ENCODE measurements at regions not wholly inside any gene's neighbourhood (a gene's known extent, or its start where the extent isn't known, plus 50 kb on each side); places are given as distances from the start of the nearest gene placed in this dataset.

DNA sequence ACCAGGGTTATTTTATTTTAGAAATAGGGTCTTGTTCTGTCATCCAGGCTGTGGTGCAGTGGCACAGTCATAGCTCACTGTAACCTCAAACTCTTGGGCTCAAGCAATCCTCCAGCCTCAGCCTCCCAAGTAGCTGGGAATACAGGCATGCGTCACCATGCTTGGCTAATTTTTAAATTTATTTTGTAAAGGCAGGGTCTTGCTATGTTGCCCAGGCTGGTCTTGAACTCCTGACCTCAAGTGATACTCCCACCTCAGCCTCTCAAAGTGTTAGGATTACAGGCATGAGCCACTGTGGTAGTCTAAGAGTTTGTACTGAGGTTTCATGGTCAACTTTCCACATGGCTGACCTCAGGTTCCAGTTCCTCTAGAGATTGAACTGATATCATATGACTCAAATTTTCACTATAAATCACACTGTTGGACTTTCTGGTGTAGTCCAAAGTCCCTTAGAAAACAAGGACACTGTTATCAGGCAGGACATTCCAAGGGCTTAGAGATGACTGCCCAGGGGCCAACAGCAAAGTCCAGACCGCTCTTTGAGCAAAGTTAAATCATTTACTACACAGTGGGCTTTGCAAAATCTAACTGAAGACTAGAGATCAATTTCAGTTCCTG is 82.0 kb upstream of the MEX3C start:
- Mint-ChIP-seq H3K4me3 (no peak overlapping the region), H3K27ac (no peak overlapping the region), H3K27me3 (no peaks in the 10 kb centered on the region), H3K4me1 (no peaks in the 10 kb centered on the region), H3K36me3 (ENCODE audit: low read depth) (no peaks in the 10 kb centered on the region)
- ATAC-seq (no peak), DNase-seq (no peak)
- no peaks in the 10 kb centered on the region for H3K9me3 ChIP-seq (ENCODE audit: control insufficient read depth, low read length, poor library complexity, severe bottlenecking)

DNA sequence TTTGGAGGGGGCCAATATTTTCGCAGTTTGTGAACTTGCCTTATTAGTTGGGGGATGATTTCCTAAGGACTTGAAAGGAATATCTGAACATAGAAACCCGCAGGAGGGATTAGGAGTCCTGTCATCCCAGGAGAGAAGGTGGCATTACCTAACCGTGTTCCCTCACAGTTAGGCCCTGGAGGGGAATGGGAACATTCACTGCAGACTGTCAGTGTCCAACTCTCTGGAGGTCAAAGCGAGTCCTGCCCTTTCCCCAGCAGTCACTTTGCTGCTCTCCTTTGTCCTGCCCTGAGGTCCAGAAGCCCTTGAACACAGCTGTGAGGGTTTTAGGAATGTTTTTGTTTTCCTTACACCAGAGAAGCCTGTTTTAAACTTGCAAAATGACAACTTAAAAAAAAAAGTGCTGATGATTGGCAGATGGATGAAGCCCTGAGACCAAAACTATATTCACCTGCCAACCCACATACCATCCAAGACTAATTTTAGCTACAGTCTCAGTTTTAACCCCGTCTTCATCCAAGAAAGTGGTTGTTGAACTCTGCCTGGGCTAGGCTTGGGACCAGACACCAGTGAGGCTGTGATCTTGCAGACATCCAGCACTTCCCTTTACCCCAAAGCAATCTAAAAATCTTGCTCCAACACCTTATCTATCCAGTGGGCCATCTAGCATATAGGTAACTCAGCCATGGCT is 90.5 kb upstream of the MEX3C start:
- no peaks in the 10 kb centered on the region for H3K9me3 ChIP-seq (ENCODE audit: control insufficient read depth, low read length, poor library complexity, severe bottlenecking)
- no peak overlapping the region for H3K4me3 Mint-ChIP-seq
- ATAC-seq: no peak
- H3K36me3 Mint-ChIP-seq (ENCODE audit: low read depth): no peaks in the 10 kb centered on the region
- peaks cover 15% of the 10 kb centered on the region for H3K27me3 Mint-ChIP-seq
- no peaks in the 10 kb centered on the region for H3K4me1 Mint-ChIP-seq
- H3K27ac Mint-ChIP-seq: no peak overlapping the region
- no peak for DNase-seq

- no peak for DNase-seq
Observed at GRCh38 chr18:51288582-51288981, 91.1 kb upstream of the MEX3C start.

GRCh38 chr18:51290860-51291259 is 93.4 kb upstream of the MEX3C start:
- no peak for ATAC-seq
- no peaks in the 10 kb centered on the region for H3K4me1 Mint-ChIP-seq
- no peak for DNase-seq
- no peaks in the 10 kb centered on the region for H3K9me3 ChIP-seq (ENCODE audit: control insufficient read depth, low read length, poor library complexity, severe bottlenecking)
- no peak overlapping the region for H3K27ac Mint-ChIP-seq
- H3K36me3 Mint-ChIP-seq (ENCODE audit: low read depth): no peaks in the 10 kb centered on the region
- H3K4me3 Mint-ChIP-seq: no peak overlapping the region
- H3K27me3 Mint-ChIP-seq: peaks cover 21% of the 10 kb centered on the region

More at GRCh38 chr18:51288582-51288981, 91.1 kb upstream of the MEX3C start:
- Mint-ChIP-seq H3K4me3 (no peak overlapping the region), H3K4me1 (no peaks in the 10 kb centered on the region), H3K27me3 (peaks cover 21% of the 10 kb centered on the region), H3K27ac (no peak overlapping the region), H3K36me3 (ENCODE audit: low read depth) (no peaks in the 10 kb centered on the region)
- ATAC-seq: no peak
- no peaks in the 10 kb centered on the region for H3K9me3 ChIP-seq (ENCODE audit: control insufficient read depth, low read length, poor library complexity, severe bottlenecking)

GRCh38 chr18:51300912-51301311 is 103.4 kb upstream of the MEX3C start:
- no peaks in the 10 kb centered on the region for H3K9me3 ChIP-seq (ENCODE audit: control insufficient read depth, low read length, poor library complexity, severe bottlenecking)
- ATAC-seq: no peak
- no peak overlapping the region for H3K27ac Mint-ChIP-seq
- H3K36me3 Mint-ChIP-seq (ENCODE audit: low read depth): no peaks in the 10 kb centered on the region
- H3K4me1 Mint-ChIP-seq: no peaks in the 10 kb centered on the region
- DNase-seq: no peak
- H3K4me3 Mint-ChIP-seq: no peak overlapping the region
- H3K27me3 Mint-ChIP-seq: peaks cover 20% of the 10 kb centered on the region

DNA sequence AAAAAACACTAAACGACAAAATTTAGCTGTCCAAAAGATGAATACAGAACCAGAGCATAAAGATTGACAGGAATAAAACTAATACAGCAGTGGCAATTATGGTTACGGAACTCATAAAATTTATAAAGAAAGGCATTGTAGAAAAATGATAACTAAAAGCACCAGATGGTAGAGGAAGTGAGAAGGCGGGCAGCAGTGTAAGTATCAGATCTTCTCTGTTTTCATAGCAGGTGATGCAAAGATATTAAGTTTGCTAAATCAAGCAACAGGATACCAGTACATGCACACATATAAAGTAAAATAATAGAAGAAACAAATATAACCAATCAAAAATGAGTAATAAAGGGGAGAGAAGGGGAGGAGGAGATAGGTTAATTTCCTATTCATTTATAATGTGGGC is 103.9 kb upstream of the MEX3C start:
- H3K4me3 Mint-ChIP-seq: no peak overlapping the region
- DNase-seq (no peak), ATAC-seq (no peak)
- no peaks in the 10 kb centered on the region for H3K36me3 Mint-ChIP-seq (ENCODE audit: low read depth)
- no peak overlapping the region for H3K27ac Mint-ChIP-seq
- no peaks in the 10 kb centered on the region for H3K4me1 Mint-ChIP-seq
- peaks cover 16% of the 10 kb centered on the region for H3K27me3 Mint-ChIP-seq
- no peaks in the 10 kb centered on the region for H3K9me3 ChIP-seq (ENCODE audit: control insufficient read depth, low read length, poor library complexity, severe bottlenecking)

- peaks cover 6% of the 10 kb centered on the region for H3K27me3 Mint-ChIP-seq
- DNase-seq (no peak), ATAC-seq (no peak)
- no peaks in the 10 kb centered on the region for H3K4me1 Mint-ChIP-seq
- H3K27ac Mint-ChIP-seq: no peak overlapping the region
- H3K9me3 ChIP-seq (ENCODE audit: control insufficient read depth, low read length, poor library complexity, severe bottlenecking): no peaks in the 10 kb centered on the region
- no peak overlapping the region for H3K4me3 Mint-ChIP-seq
- H3K36me3 Mint-ChIP-seq (ENCODE audit: low read depth): no peaks in the 10 kb centered on the region
Observed at GRCh38 chr18:51316677-51317076, 119.2 kb upstream of the MEX3C start.

GRCh38 chr18:51321696-51322095 is 124.2 kb upstream of the MEX3C start:
- Mint-ChIP-seq H3K27ac (no peak overlapping the region), H3K4me3 (no peak overlapping the region), H3K36me3 (ENCODE audit: low read depth) (no peaks in the 10 kb centered on the region), H3K27me3 (peaks cover 12% of the 10 kb centered on the region), H3K4me1 (no peaks in the 10 kb centered on the region)
- DNase-seq (no peak), ATAC-seq (no peak)
- no peaks in the 10 kb centered on the region for H3K9me3 ChIP-seq (ENCODE audit: control insufficient read depth, low read length, poor library complexity, severe bottlenecking)

DNA sequence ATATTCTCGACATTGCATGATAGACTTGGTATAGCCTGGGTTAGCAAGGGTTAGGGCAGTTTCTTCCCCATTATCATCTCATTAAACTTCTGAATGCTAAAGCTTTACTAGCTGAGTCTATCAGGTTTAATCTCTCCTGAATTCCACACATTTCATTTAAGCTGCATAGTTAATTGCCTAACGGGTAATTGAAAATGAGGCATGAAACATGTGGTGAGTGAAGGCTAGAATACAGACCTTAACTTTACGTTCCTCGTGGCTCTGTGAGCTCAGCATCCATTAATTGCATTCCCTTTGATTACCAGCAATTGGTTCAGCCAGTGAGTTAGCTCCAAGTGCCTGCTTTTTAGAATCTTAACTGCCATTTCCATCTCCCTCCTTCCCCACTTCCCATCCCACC is 126.5 kb upstream of the MEX3C start:
- DNase-seq: no peak
- Mint-ChIP-seq H3K27me3 (peaks cover 7% of the 10 kb centered on the region), H3K4me3 (no peak overlapping the region), H3K4me1 (no peaks in the 10 kb centered on the region), H3K27ac (no peak overlapping the region), H3K36me3 (ENCODE audit: low read depth) (no peaks in the 10 kb centered on the region)
- no peak for ATAC-seq
- H3K9me3 ChIP-seq (ENCODE audit: control insufficient read depth, low read length, poor library complexity, severe bottlenecking): no peaks in the 10 kb centered on the region

DNA sequence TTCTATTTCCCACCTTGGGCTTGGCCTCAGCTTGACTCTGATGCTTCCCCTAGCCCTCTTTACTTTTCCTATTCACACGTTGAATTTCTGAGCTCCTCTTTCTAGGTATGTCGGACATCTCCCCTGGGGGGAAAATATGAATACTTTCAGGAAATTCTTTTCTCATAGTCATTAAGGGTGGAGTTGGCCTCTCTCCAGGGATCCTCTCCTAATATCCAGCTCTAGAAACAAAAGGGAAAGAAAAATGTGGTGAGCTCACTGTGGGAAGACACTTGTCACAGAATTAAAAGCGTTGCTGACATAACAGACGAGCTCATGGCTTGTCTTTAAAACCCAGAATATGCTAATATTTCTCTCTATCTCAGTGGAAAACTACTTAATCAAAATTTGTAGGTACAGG is 132.7 kb upstream of the MEX3C start:
- ATAC-seq (no peak), DNase-seq (no peak)
- H3K4me3 Mint-ChIP-seq: no peak overlapping the region
- H3K27ac Mint-ChIP-seq: no peak overlapping the region
- H3K36me3 Mint-ChIP-seq (ENCODE audit: low read depth): no peaks in the 10 kb centered on the region
- peaks cover 37% of the 10 kb centered on the region for H3K27me3 Mint-ChIP-seq
- H3K9me3 ChIP-seq (ENCODE audit: control insufficient read depth, low read length, poor library complexity, severe bottlenecking): no peaks in the 10 kb centered on the region
- peaks cover 3% of the 10 kb centered on the region for H3K4me1 Mint-ChIP-seq

DNA sequence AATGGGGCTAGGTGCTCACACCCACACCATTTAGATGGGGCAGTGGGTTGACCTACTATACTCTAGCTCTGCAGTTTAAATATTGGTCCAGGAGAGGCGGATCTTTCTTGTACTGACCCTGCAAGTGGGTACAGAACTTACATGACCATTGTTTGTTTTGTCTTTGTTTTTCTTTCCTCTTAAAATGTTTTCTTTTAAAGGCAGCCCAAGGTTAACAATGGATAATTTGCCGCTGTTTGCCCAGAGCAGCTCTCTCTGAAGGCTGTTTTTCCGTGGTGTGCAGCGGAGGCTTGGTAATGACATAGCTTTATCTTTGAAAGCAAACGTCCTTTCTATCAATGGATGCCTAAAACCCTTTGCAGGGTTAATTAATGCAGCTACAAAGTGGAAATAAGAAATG is 133.3 kb upstream of the MEX3C start:
- Mint-ChIP-seq H3K4me1 (peaks cover 3% of the 10 kb centered on the region), H3K27ac (no peak overlapping the region), H3K27me3 (peaks cover 37% of the 10 kb centered on the region), H3K36me3 (ENCODE audit: low read depth) (no peaks in the 10 kb centered on the region), H3K4me3 (no peak overlapping the region)
- DNase-seq: no peak
- no peaks in the 10 kb centered on the region for H3K9me3 ChIP-seq (ENCODE audit: control insufficient read depth, low read length, poor library complexity, severe bottlenecking)
- ATAC-seq: no peak

- Mint-ChIP-seq H3K4me1 (no peaks in the 10 kb centered on the region), H3K4me3 (no peak overlapping the region), H3K36me3 (ENCODE audit: low read depth) (no peaks in the 10 kb centered on the region), H3K27me3 (peaks cover 37% of the 10 kb centered on the region), H3K27ac (no peak overlapping the region)
- no peak for DNase-seq
- H3K9me3 ChIP-seq (ENCODE audit: control insufficient read depth, low read length, poor library complexity, severe bottlenecking): no peaks in the 10 kb centered on the region
- ATAC-seq: no peak
Observed at GRCh38 chr18:51337406-51337805, 139.9 kb upstream of the MEX3C start.

- H3K27me3 Mint-ChIP-seq: peaks cover 31% of the 10 kb centered on the region
- no peak overlapping the region for H3K27ac Mint-ChIP-seq
- H3K36me3 Mint-ChIP-seq (ENCODE audit: low read depth): no peaks in the 10 kb centered on the region
- no peak overlapping the region for H3K4me3 Mint-ChIP-seq
- DNase-seq (no peak), ATAC-seq (no peak)
- no peaks in the 10 kb centered on the region for H3K4me1 Mint-ChIP-seq
- H3K9me3 ChIP-seq (ENCODE audit: control insufficient read depth, low read length, poor library complexity, severe bottlenecking): no peaks in the 10 kb centered on the region
Observed at GRCh38 chr18:51339856-51340255, 142.4 kb upstream of the MEX3C start.

DNA sequence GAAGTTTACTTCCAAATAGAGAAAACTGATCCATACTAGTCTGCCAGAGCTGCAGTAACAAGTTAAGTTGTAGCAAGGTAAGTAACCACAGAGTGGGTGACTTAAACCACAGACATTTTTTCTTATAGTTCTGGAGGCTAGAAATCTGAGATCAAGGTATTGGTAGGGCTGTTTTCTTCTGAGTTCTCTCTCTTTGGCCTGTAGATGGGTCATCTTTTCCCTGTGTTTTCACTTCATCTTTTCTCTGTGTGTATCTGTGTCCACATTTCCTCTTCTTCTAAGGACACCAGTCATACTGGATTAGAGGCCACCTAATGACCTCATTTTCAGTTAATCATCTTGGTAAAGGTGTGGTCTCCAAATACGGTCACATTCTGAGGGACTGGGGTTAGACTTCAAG is 142.9 kb upstream of the MEX3C start:
- H3K4me1 Mint-ChIP-seq: no peaks in the 10 kb centered on the region
- DNase-seq (no peak), ATAC-seq (no peak)
- H3K27me3 Mint-ChIP-seq: peaks cover 31% of the 10 kb centered on the region
- no peaks in the 10 kb centered on the region for H3K36me3 Mint-ChIP-seq (ENCODE audit: low read depth)
- H3K27ac Mint-ChIP-seq: no peak overlapping the region
- no peaks in the 10 kb centered on the region for H3K9me3 ChIP-seq (ENCODE audit: control insufficient read depth, low read length, poor library complexity, severe bottlenecking)
- H3K4me3 Mint-ChIP-seq: no peak overlapping the region

Data from T-helper 17 cell (primary cell).